ENCODE measurements at regions not wholly inside any gene's neighbourhood (a gene's known extent, or its start where the extent isn't known, plus 50 kb on each side); places are given as distances from the start of the nearest gene placed in this dataset.

- Histone ChIP-seq H3K9me3 (peaks cover 0 to 10% (median 9%) of the 10 kb centered on the region in 3 donors), H3K4me3 (no peak overlapping the region), H3K27ac (no peak overlapping the region), H3K4me1 (no peaks in the 10 kb centered on the region), H3K27me3 (no peaks in the 10 kb centered on the region), H3K36me3 (no peaks in the 10 kb centered on the region)
- DNase-seq: no peak
- intact Hi-C loops (cut with DNase I; ENCODE audit: low total_unique reads): no loop called here
- TF ChIP-seq, protein P1, sequence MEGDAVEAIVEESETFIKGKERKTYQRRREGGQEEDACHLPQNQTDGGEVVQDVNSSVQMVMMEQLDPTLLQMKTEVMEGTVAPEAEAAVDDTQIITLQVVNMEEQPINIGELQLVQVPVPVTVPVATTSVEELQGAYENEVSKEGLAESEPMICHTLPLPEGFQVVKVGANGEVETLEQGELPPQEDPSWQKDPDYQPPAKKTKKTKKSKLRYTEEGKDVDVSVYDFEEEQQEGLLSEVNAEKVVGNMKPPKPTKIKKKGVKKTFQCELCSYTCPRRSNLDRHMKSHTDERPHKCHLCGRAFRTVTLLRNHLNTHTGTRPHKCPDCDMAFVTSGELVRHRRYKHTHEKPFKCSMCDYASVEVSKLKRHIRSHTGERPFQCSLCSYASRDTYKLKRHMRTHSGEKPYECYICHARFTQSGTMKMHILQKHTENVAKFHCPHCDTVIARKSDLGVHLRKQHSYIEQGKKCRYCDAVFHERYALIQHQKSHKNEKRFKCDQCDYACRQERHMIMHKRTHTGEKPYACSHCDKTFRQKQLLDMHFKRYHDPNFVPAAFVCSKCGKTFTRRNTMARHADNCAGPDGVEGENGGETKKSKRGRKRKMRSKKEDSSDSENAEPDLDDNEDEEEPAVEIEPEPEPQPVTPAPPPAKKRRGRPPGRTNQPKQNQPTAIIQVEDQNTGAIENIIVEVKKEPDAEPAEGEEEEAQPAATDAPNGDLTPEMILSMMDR (IDR thresholded peaks at IDR 0.05): no peak
Measured at GRCh38 chr1:81174811-81175476, 625.8 kb upstream of the ADGRL2 start.

DNA sequence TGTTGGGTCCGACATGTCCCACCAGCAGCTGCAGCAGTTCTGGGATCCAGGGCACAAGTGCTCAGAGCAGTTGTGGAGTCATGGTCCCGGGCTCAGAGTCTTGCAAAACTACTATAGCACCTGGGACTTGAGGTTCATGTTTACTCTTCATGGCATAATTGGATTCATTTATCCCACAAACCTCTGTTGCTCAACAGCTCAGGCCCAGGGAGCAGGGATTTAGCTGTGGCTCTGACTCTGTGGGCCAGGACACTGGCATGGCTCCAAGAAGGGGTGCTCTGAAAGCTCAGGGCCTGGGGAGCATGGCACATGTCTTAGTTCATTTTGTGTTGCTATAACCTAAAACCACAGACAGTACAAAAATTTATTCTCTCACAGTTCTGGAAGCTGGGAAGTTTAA, 626.7 kb upstream of the ADGRL2 start:
- H3K4me3 ChIP-seq: no peak overlapping the region
- no peaks in the 10 kb centered on the region for H3K4me1 ChIP-seq
- intact Hi-C loops (cut with DNase I; ENCODE audit: low total_unique reads): no loop called here
- H3K27me3 ChIP-seq: no peaks in the 10 kb centered on the region
- TF ChIP-seq, protein P1 (IDR thresholded peaks at IDR 0.05): no peak
- H3K36me3 ChIP-seq: no peaks in the 10 kb centered on the region
- no peak overlapping the region for H3K27ac ChIP-seq
- peaks cover 0 to 17% (median 17%) of the 10 kb centered on the region in 3 donors for H3K9me3 ChIP-seq
- DNase-seq: no peak

DNA sequence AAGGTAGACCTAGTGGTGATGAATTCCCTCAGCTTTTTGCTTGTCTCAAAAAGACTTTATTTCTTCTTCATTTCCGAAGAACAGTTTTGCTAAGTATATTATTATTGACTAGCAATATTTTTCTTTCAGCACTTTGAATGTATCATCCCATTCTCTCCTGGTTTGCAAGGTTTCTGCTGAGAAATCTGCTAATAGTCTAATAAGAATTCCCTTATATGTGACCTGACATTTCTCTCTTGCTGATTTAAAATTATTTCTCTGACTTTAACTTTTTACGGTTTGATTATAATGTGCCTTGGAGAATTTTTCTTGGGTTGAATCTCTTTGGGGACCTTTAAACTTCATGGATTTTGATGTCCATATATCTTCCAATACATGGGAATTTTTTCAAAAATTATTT, 628.3 kb upstream of the ADGRL2 start:
- TF ChIP-seq, protein P1 (IDR thresholded peaks at IDR 0.05): no peak
- peaks cover 0 to 17% (median 17%) of the 10 kb centered on the region in 3 donors for H3K9me3 ChIP-seq
- intact Hi-C loops (cut with DNase I; ENCODE audit: low total_unique reads): no loop called here

DNA sequence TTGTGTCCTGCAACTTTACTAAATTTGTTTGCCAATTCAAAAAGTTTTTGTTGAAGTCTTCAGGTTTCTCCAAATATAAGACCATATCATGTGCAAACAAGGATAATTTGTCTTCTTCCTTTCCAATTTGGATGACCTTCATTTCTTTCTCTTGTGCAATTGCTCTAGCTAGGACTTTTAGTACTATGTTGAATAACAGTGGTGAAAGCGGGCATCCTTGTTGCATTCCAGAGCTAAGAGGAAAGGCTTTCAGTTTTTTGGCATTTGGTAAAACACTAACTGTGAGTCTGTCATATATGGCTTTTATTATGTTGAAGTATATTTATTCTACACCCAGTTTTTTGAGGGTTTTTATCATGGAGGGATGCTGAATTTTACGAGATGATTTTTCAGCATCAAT, 630.0 kb upstream of the ADGRL2 start:
- Histone ChIP-seq H3K9me3 (peaks cover 0 to 17% (median 17%) of the 10 kb centered on the region in 3 donors), H3K4me3 (no peak overlapping the region), H3K27me3 (no peaks in the 10 kb centered on the region), H3K4me1 (no peaks in the 10 kb centered on the region), H3K36me3 (no peaks in the 10 kb centered on the region), H3K27ac (no peak overlapping the region)
- intact Hi-C loops (cut with DNase I; ENCODE audit: low total_unique reads): no loop called here
- no peak for DNase-seq
- TF ChIP-seq, protein P1 (IDR thresholded peaks at IDR 0.05): no peak

More for the DNA sequence above, 628.3 kb upstream of the ADGRL2 start:
- no peaks in the 10 kb centered on the region for H3K36me3 ChIP-seq
- H3K27me3 ChIP-seq: no peaks in the 10 kb centered on the region
- H3K27ac ChIP-seq: no peak overlapping the region
- H3K4me1 ChIP-seq: no peaks in the 10 kb centered on the region
- DNase-seq: no peak
- no peak overlapping the region for H3K4me3 ChIP-seq

- DNase-seq: no peak
- intact Hi-C loops (cut with DNase I; ENCODE audit: low total_unique reads): no loop called here
- TF ChIP-seq, protein P1 (IDR thresholded peaks at IDR 0.05): no peak
Measured at GRCh38 chr1:81165963-81166362, 634.8 kb upstream of the ADGRL2 start.

More at GRCh38 chr1:81165963-81166362, 634.8 kb upstream of the ADGRL2 start:
- no peaks in the 10 kb centered on the region for H3K27me3 ChIP-seq
- H3K4me3 ChIP-seq: no peak overlapping the region
- H3K9me3 ChIP-seq: peaks cover 0 to 12% (median 11%) of the 10 kb centered on the region in 3 donors
- no peaks in the 10 kb centered on the region for H3K36me3 ChIP-seq
- no peak overlapping the region for H3K27ac ChIP-seq
- H3K4me1 ChIP-seq: no peaks in the 10 kb centered on the region

Data from tibial artery (tissue), 4 donors.